Vagina (tissue), 2 donors: ENCODE measurements at regions not wholly inside any gene's neighbourhood (a gene's known extent, or its start where the extent isn't known, plus 50 kb on each side); places are given as distances from the start of the nearest gene placed in this dataset.

Experiments
- POLR2AphosphoS5 ChIP-seq, 2 donors: sonication (generic); formaldehyde crosslinking; IDR thresholded peaks; one replicate each; pipeline ENCODE4 v1.9.0; 2017; ENCODE audit warnings: antibody characterized with exemption in 2 of 2, mild to moderate bottlenecking in 2 of 2, low read depth in 1 of 2; ENCODE audit not compliant: insufficient read depth in 1 of 2
- TF ChIP-seq, protein P1 (sequence below), 3 experiments: fragments of 450-650 bp in 2 of 3; fragments of 200-600 bp in 1 of 3; sonication (generic) in 1 of 3; IDR thresholded peaks; one replicate each; pipeline ENCODE4 v1.5.1; 2017 to 2019; ENCODE audit warnings: antibody characterized with exemption in 3 of 3, mild to moderate bottlenecking in 2 of 3, moderate library complexity in 2 of 3

DNA sequence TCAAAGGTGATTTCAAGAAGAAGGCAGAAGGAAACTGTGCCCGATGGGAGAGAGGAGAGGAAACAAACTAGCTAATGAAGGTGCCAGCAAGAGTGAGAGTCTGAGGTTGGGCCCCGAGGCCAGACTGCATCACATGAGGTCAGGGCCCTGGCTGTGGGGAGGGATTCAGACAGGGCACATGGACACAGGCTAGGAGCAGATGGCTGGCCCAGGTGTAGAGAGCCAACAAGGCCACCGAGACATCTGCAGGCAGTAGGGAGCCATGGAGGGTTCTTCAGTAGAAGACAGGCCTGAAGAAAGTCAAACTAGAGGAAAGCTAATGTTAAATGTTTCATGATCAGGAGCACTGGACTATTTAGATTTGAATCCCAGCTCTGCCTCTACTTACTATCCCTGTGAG is 755.0 kb upstream of the RAB6C start:
- TF ChIP-seq, protein P1, sequence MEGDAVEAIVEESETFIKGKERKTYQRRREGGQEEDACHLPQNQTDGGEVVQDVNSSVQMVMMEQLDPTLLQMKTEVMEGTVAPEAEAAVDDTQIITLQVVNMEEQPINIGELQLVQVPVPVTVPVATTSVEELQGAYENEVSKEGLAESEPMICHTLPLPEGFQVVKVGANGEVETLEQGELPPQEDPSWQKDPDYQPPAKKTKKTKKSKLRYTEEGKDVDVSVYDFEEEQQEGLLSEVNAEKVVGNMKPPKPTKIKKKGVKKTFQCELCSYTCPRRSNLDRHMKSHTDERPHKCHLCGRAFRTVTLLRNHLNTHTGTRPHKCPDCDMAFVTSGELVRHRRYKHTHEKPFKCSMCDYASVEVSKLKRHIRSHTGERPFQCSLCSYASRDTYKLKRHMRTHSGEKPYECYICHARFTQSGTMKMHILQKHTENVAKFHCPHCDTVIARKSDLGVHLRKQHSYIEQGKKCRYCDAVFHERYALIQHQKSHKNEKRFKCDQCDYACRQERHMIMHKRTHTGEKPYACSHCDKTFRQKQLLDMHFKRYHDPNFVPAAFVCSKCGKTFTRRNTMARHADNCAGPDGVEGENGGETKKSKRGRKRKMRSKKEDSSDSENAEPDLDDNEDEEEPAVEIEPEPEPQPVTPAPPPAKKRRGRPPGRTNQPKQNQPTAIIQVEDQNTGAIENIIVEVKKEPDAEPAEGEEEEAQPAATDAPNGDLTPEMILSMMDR (IDR thresholded peaks at IDR 0.05): no peak
- TF ChIP-seq POLR2AphosphoS5 (IDR thresholded peaks at IDR 0.05; ENCODE audit: insufficient read depth in 1 of 2, low read depth in 1 of 2): no peak
